ENCODE measurements at regions not wholly inside any gene's neighbourhood (a gene's known extent, or its start where the extent isn't known, plus 50 kb on each side); places are given as distances from the start of the nearest gene placed in this dataset.

- TF ChIP-seq, protein P1, sequence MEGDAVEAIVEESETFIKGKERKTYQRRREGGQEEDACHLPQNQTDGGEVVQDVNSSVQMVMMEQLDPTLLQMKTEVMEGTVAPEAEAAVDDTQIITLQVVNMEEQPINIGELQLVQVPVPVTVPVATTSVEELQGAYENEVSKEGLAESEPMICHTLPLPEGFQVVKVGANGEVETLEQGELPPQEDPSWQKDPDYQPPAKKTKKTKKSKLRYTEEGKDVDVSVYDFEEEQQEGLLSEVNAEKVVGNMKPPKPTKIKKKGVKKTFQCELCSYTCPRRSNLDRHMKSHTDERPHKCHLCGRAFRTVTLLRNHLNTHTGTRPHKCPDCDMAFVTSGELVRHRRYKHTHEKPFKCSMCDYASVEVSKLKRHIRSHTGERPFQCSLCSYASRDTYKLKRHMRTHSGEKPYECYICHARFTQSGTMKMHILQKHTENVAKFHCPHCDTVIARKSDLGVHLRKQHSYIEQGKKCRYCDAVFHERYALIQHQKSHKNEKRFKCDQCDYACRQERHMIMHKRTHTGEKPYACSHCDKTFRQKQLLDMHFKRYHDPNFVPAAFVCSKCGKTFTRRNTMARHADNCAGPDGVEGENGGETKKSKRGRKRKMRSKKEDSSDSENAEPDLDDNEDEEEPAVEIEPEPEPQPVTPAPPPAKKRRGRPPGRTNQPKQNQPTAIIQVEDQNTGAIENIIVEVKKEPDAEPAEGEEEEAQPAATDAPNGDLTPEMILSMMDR (IDR thresholded peaks at IDR 0.05): no peak
- no peak for TF ChIP-seq POLR2A (IDR thresholded peaks at IDR 0.05)
Measured at GRCh38 chr9:119775410-119775809, 406.2 kb upstream of the BRINP1 start.

Measured in lower leg skin (tissue), 3 donors.